ENCODE measurements at regions not wholly inside any gene's neighbourhood (a gene's known extent, or its start where the extent isn't known, plus 50 kb on each side); places are given as distances from the start of the nearest gene placed in this dataset.
A peak's percentile ranks its signal among the peaks of the same experiment; 100 is the strongest.

DNA sequence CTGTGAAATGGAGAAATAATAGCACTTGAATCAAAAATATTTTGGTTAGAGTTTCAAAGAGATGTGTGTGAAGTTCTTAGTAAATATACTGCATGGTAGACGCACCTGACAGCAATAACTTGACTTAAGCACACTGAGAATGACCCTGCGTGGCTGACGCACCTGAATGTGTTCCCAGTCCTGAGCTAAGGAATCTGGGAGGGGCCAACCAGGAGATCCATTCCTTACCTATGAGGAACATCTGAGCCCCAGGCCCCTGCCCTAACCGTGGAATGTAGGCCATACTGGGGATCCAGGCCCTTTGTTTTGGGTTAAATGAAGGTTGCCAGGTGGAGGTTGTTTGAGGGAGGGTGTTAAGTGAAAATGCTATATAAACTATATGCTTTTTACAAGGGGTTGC is 284.4 kb downstream of the RBM43 start:
- no peak for DNase-seq (ENCODE audit: low spot score)

DNA sequence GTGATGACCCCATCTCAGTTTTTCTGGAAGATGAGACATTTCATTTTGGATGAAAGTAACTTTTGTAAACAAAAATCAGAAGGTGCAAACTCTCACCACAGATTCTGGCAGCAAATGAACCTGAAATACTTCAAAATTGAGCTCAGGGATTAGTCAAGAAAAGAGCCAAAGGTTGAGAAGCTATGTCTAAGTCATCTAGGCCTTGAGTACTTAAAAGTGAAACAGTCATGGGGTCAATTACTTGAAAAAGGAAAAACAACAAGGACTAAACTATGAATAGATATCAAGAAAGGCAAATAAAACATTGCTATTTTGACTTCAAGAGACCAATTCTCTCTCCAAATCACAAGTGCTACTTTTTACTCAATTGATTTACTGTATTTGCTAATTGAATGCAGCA is 285.1 kb downstream of the RBM43 start:
- no peak for DNase-seq (ENCODE audit: low spot score)

DNA sequence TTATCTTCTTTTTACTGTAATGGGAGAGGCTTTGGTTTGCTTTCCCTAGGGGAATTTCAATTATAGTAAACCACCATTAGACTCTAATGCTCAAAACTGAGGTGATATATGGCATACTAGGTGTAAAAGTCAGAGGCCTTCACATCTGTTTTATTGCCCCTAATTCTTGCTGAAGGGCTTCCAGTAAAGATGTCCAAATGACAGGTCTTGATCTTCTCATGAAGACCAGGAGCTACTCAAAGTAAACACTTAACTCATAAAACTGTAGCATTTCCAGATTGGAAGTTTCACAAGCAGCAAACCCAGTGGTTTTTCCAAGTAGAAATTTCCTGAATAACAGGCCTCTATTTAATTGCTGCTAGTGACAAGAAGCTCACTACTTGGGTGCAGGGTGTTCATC is 286.8 kb downstream of the RBM43 start:
- DNase-seq (ENCODE audit: low spot score), result no peak

DNA sequence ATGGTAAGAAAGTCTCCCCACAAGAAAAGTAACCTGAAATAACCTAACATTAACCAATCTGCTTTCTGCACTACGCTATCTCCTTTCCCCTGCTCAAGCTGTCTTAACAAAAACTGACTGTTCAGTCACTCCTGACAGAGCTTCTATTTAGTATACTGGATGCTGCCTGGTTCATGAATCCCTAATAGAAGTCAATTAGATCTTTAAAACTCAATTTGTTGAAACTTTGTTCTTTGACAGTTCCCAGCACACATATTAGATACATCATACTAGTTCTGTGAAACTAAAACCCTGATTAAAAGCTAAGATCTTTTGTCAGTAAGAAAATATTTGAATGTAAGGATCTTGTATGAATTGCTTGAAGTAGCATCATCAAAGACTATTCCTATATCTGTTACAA is 287.4 kb downstream of the RBM43 start:
- DNase-seq (ENCODE audit: low spot score), result no peak

DNA sequence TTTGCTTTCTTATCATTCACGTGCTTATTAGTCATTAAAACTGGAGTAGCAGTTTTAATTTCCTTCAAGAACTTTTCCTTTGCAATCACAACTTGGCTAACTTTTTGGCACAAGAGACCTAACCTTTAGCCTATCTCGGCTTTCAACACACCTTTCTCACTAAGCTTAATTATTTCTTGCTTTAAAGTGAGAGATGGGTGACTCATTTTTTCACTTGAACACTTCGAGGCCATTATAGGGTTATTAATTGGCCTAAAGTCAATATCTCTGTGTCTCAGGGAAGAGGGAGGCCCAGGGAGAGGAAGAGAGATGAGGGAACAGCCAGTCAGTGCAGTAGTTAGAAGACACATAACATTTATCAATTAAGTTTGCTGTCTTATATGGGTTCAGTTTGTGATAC is 289.8 kb downstream of the RBM43 start:
- no peak for DNase-seq (ENCODE audit: low spot score)

DNA sequence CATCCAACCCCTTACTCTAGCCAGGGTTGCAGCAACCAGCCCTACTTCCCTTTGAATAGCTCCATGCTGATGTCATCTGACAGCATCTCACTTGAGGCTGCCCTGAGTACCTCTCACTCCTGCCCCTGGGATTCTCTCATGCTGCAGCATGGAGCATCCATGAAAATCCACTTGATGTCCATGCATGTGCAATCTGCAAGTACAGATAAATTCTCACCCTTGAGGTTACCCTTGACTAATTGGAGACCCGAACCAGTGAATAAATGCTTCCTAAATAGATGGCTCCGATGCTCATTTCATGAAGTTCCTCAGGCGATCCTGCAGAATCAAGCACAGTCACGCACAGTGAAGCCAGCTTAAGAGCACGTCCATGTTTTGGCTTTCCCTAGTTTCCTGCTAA is 298.3 kb downstream of the RBM43 start:
- no peak for DNase-seq (ENCODE audit: low spot score)

GRCh38 chr2:150955231-150955630 is 306.4 kb downstream of the RBM43 start:
- DNase-seq (ENCODE audit: low spot score), result no peak

DNA sequence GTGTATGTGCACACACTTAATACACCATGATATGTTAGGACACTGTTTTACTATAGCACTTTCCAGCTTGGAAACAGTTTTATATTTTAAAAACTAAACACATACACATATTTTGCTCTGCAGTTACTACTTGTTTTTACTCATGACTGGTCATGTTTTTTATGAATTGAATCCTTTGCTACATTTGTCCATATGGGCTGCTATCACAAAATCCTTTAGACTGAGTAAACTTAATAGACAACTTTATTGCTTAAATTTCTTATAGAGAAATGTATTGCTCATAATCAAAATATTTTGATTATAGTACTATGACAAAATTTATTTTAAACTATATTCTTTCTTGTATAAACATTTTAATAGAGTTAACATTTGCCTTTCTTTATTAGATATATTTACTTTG is 314.8 kb downstream of the RBM43 start:
- no peak for DNase-seq (ENCODE audit: low spot score)

DNA sequence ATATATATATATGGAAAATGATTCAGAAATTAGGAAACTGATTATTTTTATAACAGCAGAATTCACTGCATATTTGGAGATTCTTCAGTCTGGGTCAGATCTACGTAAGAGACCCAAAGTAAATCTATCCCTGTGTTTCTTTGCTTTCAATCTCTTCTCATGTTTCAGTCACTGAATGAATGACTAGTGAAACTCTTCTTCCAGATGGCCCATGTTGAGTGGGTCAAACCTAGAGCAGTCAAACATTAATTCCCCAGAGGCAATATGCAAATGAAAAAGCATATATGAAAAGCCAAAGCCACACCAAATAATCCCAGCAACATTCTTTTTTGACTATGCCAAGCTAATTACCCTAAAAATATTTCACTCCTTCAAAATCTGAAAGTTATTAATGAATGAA is 317.3 kb downstream of the RBM43 start:
- DNase-seq (ENCODE audit: low spot score), result no peak

DNA sequence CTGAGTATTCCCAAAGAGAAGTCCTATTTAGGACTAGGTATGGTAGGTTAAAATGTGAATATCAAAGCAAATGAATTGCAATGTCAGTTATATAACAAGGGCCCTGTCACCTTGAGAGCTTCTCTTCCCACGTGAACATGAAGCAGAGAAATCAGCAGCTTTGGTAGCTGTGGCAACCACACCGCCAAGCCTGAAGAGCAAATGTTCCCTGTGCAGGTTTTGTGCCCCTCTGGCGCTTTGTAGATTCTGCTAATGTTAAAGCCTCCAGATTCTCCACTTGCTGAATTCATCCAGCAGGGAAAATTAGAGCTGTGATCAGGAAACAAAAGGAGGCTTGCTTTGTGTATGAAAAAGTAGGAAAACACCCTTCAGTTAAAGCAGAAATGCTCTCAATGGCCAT is 322.6 kb downstream of the RBM43 start:
- no peak for DNase-seq (ENCODE audit: low spot score)

DNA sequence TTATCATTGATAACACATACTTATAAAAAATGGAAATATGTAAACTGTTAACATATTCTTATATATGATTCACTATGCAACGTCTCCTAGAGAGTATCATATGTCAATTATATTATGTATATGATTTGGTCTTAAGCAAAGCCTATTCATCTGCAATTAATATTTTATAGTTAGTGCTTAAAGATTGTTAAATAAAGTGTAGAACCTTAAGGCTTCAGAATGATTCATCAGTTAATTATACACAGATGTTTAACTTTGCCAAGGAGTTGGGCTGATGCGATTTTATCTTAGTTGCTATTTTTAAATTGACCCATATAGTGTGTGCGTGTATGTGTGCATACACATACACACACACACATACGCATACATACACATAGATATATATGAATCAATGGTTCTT is 323.1 kb downstream of the RBM43 start:
- DNase-seq (ENCODE audit: low spot score), result no peak

- DNase-seq (ENCODE audit: low spot score), result no peak
These were observed 324.6 kb downstream of the RBM43 start for GRCh38 chr2:150937030-150937429.

DNA sequence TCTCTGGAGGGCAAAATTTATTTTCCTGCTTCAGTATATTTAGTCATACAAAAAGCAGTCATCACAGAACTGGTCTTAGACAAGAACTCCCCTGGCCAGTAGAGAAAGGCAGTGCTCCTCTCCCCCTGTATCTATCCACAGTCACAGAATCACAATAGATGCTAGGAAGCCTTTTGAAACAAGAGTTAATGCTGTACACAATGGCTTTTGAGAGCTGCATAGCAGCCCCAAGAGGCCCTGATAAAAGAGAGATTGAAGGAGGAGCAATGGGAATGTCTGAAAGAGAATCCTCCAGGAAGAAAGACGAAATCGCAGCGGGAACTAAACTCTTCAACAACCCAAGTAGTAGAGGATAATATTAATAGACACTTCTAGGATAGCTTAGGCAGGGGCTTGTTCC is 330.2 kb downstream of the RBM43 start:
- DNase-seq (ENCODE audit: low spot score), result no peak

GRCh38 chr2:150925611-150926010 is 336.1 kb downstream of the RBM43 start:
- DNase-seq (ENCODE audit: low spot score), result no peak

DNA sequence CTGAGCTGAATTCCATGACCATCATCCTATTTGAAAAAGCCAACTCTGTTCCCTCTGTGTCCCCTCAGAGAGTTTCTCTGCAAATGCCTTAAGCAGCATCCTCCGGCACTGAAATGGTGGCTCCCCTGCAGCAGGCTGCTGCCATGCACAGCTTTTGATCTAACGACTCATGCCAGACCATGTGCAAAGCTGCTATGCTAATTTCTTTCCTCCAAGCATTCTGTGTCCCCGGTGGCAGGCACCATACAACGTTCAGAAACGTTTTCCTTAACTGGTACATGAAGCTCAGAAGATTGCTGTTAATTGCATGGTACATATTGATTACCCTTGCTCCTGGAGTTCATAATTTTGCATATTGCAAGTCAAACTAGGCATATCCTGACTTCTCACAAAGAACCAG is 336.8 kb downstream of the RBM43 start:
- no peak for DNase-seq (ENCODE audit: low spot score)

DNA sequence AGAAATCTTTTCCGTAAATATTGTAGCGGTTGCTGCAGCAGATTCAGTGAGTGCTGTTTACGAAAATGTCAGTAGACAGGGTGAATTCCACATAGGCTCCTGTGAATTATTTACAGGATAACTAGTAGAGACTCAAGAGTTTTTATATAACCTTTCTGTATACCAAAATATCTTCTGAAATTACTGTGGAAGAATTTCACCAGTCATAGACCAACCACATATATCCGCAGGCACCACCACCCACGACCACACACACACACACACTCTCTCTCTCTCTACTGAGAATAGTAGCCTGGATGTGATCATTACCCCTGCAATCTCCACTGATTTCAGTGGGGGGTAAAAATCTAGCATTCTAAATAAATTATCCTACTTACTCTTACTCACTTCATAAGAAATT is 341.8 kb downstream of the RBM43 start:
- DNase-seq (ENCODE audit: low spot score), result no peak

DNA sequence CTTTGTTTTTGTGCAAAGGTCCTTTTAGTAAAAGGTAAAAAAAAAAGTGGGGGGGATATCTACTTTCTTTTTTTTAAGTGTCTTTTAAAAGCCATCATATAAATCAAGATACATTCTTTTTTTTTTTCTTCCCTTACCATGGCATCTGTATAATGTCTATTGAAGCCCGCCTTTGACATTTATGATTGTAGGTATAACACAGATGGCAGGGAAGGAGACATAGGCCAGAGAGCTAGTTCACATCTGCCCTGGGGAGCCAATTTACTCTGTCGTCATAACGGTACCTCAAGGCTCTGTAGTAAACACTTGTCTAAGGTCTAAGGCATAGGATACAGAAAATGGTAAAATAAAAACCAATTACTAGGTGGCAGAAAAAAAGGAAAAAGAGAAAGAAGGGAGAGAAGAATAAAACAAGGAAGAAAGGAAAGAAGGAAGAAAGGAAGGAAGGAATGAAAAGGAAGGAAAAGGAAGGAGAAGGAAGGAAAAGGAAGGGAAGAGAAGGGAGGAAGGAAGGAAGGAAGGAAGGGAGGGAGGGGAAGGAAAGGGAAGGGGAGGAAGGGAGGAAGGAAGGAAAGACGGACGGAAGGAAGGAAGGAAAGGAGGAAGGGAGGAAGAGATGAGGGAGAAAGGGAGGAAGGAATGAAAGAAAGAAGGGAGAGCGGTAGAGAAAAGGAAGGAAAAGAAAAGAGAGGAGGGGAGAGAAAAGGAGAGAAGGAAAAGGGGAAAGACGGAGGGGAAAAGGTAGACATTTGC is 343.5 kb downstream of the RBM43 start:
- DNase-seq (ENCODE audit: low spot score), result no peak

DNA sequence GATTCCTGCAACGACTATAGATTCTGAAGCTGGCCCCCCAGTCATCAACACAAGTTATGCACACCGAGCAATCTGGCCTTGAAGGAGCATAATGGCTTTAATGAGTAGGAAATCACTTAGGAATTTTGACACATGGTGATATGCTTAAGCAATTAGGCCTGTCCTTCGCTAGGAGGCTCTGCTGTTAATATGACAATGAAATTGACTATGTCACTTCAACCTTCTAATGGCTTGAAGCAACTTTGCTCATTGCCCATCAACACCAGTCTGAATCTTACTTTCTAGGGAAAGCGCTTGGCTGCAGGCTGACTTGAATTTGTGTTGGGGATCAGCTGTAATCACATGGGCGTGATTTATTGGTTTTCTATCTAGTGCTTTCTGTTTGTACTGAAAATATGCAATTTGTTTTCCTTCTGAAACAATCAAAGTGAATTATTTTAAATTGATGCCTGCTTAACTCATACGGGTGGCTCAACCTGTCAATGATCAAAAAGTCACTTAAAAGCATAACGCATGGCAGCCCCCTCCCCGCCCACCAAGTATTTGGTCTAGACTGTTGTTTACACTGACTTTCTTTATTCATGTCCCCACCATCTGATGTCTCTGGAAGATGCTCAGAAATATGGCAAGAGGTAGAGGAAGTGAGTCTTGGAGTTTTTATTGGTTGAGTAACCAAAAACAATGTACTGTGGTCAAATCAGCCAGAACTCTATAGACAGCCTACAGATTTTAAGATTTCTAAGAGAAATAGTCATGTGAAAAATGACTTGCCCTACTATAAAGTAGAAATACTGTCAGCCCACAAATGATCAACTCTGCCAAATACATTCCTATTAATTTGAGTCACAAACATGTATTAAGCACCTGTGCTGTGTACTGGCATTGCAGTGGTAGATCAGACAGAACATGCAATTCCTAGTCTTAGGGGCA is 344.9 kb downstream of the RBM43 start:
- DNase-seq (ENCODE audit: low spot score), result no peak

DNA sequence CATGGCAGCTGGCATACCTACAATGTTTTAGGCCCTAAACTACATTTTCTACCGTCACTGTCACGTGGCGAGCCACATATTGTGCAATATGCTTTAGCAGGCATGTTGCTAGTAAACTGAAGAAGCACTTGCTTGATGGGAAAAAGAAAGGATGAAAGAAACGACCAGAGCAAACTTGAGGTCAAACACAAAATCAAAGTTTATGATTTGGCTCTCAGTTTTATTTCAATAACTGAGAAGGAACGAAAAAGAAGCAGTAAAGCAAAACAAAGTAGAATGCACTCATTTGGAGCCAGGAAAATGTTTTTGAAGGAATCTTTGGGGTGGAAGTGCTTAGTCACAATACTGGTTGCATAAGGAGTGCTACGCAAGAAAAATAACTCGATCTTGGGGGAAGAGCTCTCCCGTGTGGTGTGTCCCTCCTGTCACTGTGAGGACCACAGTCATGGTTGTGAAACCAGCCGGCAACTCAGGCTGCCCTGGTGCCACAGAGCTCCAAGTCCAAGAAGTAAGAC is 349.8 kb downstream of the RBM43 start:
- DNase-seq (ENCODE audit: low spot score), result no peak

DNA sequence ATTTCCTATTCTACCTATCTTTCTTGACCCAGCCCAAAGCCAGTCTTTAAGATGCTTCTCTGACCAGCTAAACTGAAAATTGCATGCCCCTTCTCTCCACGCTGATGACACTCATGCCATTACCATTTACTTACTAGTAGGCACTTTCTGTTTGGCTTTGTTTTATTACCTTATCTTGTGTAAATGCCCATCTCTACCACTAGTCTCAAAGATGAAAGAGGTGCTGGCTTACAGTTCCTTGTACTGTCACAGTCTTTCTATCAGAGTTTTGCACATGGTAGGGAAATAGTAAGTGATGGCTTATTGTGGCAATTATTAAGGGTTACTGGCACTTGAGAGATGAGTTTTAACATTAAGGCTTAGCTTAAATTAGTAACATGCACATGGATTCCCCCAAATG is 352.1 kb downstream of the RBM43 start:
- peak; percentile 28 for DNase-seq (ENCODE audit: low spot score)

GRCh38 chr2:150909090-150909489 is 352.6 kb downstream of the RBM43 start:
- DNase-seq (ENCODE audit: low spot score), result no peak

GRCh38 chr2:150907466-150907865 is 354.2 kb downstream of the RBM43 start:
- DNase-seq (ENCODE audit: low spot score), result no peak

GRCh38 chr2:150903461-150903860 is 358.2 kb downstream of the RBM43 start:
- no peak for DNase-seq (ENCODE audit: low spot score)

All from RKO (cell line).